ENCODE measurements at regions not wholly inside any gene's neighbourhood (a gene's known extent, or its start where the extent isn't known, plus 50 kb on each side); places are given as distances from the start of the nearest gene placed in this dataset.

DNA sequence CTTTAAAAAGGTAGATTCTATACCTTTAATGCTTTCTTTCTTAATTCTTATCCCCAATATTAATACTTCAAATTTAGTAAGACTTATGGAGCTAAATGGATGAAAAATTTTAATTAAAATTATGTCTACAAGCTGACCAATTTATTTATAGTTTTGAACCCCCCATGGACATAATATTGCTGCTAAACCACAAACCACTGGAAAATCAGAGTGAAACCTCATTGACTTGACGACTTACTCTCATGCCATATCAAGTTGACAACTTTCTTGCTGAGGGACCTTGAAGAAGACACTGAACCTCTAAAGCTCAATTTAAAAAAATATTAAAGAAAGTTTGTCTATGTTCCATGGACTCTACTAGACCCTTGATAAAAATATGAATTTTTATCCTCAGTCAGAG, 653.7 kb downstream of the TLE1 start:
- Histone ChIP-seq H3K4me1 (ENCODE audit: control insufficient read depth, low read length) (no peaks in the 10 kb centered on the region), H3F3A (ENCODE audit: control insufficient read depth, insufficient read depth) (no peaks in the 10 kb centered on the region), H3K4me3 (ENCODE audit: low read length) (no peak overlapping the region), H3K9me3 (ENCODE audit: control insufficient read depth, insufficient read depth, low read length) (no peaks in the 10 kb centered on the region), H3K79me2 (ENCODE audit: control insufficient read depth, low read length) (no peaks in the 10 kb centered on the region), H3K9me2 (replicated peaks; ENCODE audit: control insufficient read depth, low read length) (no peaks in the 10 kb centered on the region), H3K36me3 (ENCODE audit: control insufficient read depth, low read length) (no peaks in the 10 kb centered on the region), H3K27ac (ENCODE audit: low read depth, low read length) (no peak overlapping the region), H4K20me1 (ENCODE audit: control insufficient read depth, insufficient read depth, low read depth, low read length) (no peaks in the 10 kb centered on the region), H3K27me3 (ENCODE audit: control insufficient read depth, low read length) (no peaks in the 10 kb centered on the region), H3K4me2 (ENCODE audit: low read length) (no peak overlapping the region)
- TF ChIP-seq, protein P1, sequence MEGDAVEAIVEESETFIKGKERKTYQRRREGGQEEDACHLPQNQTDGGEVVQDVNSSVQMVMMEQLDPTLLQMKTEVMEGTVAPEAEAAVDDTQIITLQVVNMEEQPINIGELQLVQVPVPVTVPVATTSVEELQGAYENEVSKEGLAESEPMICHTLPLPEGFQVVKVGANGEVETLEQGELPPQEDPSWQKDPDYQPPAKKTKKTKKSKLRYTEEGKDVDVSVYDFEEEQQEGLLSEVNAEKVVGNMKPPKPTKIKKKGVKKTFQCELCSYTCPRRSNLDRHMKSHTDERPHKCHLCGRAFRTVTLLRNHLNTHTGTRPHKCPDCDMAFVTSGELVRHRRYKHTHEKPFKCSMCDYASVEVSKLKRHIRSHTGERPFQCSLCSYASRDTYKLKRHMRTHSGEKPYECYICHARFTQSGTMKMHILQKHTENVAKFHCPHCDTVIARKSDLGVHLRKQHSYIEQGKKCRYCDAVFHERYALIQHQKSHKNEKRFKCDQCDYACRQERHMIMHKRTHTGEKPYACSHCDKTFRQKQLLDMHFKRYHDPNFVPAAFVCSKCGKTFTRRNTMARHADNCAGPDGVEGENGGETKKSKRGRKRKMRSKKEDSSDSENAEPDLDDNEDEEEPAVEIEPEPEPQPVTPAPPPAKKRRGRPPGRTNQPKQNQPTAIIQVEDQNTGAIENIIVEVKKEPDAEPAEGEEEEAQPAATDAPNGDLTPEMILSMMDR (IDR thresholded peaks at IDR 0.05; ENCODE audit: low read depth, low read length, poor library complexity, severe bottlenecking) = no peak
- TF ChIP-seq EZH2phosphoT487 (IDR thresholded peaks at IDR 0.05; ENCODE audit: borderline replicate concordance, low read length) = no peak

DNA sequence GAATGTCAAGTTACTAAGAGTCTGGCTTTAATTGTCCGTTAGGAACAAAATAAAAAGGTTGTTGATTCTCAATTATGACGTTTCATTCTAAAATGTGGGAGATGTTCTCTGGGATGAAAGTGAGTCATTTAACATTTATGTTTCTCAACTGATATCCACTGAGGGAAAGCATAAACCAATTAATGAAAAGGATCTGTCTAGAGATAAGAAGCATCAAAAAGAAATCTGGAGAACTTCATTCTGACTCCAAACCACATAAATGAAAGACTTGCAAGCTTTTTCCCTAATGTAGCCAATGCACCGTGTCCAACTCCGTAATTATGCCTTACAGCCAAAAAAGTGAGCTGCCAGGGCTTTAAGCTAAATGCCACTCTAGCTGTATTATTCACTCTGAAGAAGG, 654.2 kb downstream of the TLE1 start:
- Histone ChIP-seq H3K9me2 (replicated peaks; ENCODE audit: control insufficient read depth, low read length) (no peaks in the 10 kb centered on the region), H3F3A (ENCODE audit: control insufficient read depth, insufficient read depth) (no peaks in the 10 kb centered on the region), H3K9me3 (ENCODE audit: control insufficient read depth, insufficient read depth, low read length) (no peaks in the 10 kb centered on the region), H3K36me3 (ENCODE audit: control insufficient read depth, low read length) (no peaks in the 10 kb centered on the region), H3K27me3 (ENCODE audit: control insufficient read depth, low read length) (no peaks in the 10 kb centered on the region), H3K27ac (ENCODE audit: low read depth, low read length) (no peak overlapping the region), H4K20me1 (ENCODE audit: control insufficient read depth, insufficient read depth, low read depth, low read length) (no peaks in the 10 kb centered on the region), H3K4me3 (ENCODE audit: low read length) (no peak overlapping the region), H3K4me2 (ENCODE audit: low read length) (no peak overlapping the region), H3K79me2 (ENCODE audit: control insufficient read depth, low read length) (no peaks in the 10 kb centered on the region), H3K4me1 (ENCODE audit: control insufficient read depth, low read length) (no peaks in the 10 kb centered on the region)
- no peak for TF ChIP-seq EZH2phosphoT487 (IDR thresholded peaks at IDR 0.05; ENCODE audit: borderline replicate concordance, low read length)
- TF ChIP-seq, protein P1 (IDR thresholded peaks at IDR 0.05; ENCODE audit: low read depth, low read length, poor library complexity, severe bottlenecking) = no peak

DNA sequence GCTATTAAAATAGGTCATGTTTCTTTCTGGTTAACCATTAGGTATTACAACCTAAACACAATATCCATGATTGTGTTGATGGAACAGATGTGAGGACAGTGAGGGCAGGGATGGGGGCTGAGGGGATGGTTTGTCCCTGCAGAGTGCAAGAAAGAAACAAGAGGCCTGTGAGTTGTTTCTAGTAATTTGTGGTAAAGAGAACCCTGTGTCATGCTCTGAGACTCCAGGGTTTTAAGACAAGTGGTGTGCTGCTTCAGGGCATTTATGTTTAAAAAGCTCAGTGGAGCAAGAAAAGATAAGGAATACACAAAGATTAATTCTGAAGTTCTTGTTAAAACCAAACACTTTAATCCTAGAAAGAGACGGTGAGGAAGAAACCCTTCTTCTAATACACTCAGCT, 656.5 kb downstream of the TLE1 start:
- H3K79me2 ChIP-seq (ENCODE audit: control insufficient read depth, low read length) = no peaks in the 10 kb centered on the region
- no peaks in the 10 kb centered on the region for H4K20me1 ChIP-seq (ENCODE audit: control insufficient read depth, insufficient read depth, low read depth, low read length)
- TF ChIP-seq, protein P1 (IDR thresholded peaks at IDR 0.05; ENCODE audit: low read depth, low read length, poor library complexity, severe bottlenecking) = no peak
- TF ChIP-seq EZH2phosphoT487 (IDR thresholded peaks at IDR 0.05; ENCODE audit: borderline replicate concordance, low read length) = no peak
- no peak overlapping the region for H3K4me2 ChIP-seq (ENCODE audit: low read length)
- no peak overlapping the region for H3K4me3 ChIP-seq (ENCODE audit: low read length)
- no peaks in the 10 kb centered on the region for H3K36me3 ChIP-seq (ENCODE audit: control insufficient read depth, low read length)
- H3K27me3 ChIP-seq (ENCODE audit: control insufficient read depth, low read length) = no peaks in the 10 kb centered on the region
- H3K9me2 ChIP-seq (replicated peaks; ENCODE audit: control insufficient read depth, low read length) = no peaks in the 10 kb centered on the region
- no peaks in the 10 kb centered on the region for H3F3A ChIP-seq (ENCODE audit: control insufficient read depth, insufficient read depth)
- no peak overlapping the region for H3K27ac ChIP-seq (ENCODE audit: low read depth, low read length)
- no peaks in the 10 kb centered on the region for H3K4me1 ChIP-seq (ENCODE audit: control insufficient read depth, low read length)
- H3K9me3 ChIP-seq (ENCODE audit: control insufficient read depth, insufficient read depth, low read length) = no peaks in the 10 kb centered on the region
